ENCODE measurements at regions not wholly inside any gene's neighbourhood (a gene's known extent, or its start where the extent isn't known, plus 50 kb on each side); places are given as distances from the start of the nearest gene placed in this dataset.
"Not testable (repeated sequence)": the region's sequence is repeated elsewhere in the genome, so short reads cannot be mapped to it uniquely, and the experiment has no call there.

GRCh38 chr11:123378096-123378495 lies 52.0 kb upstream of the GRAMD1B start:
- DNase-seq = no peak

GRCh38 chr11:123377355-123377754 lies 52.7 kb upstream of the GRAMD1B start:
- DNase-seq = no peak

DNA sequence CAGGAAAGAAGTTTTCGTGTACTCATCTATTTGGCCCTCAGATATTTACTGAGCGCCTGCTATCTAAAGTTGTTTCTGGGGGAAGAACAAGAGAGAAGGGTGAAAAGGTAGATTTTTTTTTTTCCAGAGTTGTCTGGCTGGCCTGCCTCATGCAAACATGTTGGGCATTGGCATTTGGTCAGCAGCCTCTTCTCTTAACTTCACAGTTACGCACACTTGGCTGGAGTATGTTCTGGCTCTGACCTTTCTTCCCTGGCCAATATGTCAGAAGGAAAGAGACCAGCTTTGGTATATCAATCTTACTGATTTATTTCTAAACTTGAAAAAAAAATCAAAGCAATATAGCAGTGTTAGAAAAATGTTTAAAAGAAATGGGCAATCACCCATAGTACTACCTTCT lies 54.2 kb upstream of the GRAMD1B start:
- no peak for DNase-seq

GRCh38 chr11:123374622-123374968 lies 55.5 kb upstream of the GRAMD1B start:
- no peak for DNase-seq

DNA sequence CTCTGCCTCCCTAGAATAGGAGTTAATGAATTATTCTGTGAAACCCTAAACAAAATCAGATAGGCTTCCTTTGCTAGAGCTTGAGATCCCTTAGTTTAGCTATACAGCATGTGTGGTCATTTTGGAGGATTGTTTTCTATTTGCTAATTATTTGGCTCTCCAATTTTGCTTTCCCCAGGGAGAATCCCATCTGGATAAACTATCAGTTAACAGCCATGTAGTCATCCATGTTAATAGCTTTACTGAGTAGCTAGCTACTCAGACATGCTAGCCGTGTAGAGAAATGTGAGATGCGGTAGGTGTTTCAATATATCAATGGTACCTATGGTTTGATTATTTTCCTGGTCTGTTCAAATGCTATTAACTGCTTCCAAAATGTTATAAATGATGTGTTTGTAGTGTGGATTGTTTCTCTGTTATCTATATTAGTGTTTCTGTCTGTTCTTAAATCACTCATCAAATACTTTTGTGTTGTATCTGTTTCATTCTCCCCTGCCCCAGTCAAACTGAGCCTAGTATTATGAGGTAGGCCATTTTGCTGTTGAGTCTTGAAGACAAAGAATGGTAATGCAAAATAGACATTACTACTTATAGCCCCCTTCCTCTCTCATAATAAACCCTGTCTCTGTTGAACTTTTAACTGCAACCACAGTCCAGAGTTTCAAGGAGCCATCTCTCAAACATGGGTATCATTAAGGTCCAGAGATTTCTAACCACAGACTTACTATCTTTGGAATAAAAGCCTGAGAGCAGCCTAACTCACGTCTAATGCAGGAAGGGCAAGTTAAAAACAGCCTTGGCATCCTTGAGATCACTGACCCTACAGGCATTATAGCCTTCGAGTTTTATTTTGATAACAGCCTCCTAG lies 56.1 kb upstream of the GRAMD1B start:
- DNase-seq = no peak

DNA sequence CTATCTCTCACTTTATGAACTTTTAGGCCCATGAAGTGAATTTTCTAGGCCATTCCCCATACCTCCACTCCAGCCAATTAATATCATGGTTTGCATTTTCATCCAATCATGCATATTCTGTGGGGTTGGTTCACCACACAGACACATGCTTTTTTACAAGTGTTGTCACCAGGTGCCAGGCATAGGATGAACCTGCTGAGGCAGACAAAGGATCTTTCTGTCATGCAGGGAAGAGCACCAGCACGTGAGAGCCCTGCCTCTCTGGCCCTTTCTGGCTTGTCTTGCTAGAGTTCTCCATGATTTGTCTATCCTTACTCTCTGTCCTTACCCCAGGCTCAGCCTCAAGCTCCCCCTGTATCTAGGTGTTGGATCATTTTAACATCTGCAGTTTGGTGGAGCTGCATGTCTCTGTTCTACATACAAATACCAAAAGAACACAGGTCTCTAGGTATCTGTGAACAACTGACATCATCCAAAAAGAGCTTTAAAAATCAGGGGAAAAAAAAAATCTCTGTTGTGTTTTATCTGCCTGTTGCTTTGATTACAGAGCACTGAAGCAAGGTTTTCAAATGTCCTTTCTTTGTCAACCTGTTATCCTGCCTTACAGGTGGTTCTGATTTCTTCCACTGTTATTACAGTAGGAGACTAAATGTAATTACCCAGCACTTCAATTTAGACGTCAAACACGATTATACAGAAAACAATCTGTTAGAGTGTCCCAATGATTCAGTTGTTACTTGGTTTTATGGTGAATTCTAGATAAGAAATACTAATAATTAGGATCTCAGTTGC lies 58.4 kb upstream of the GRAMD1B start:
- DNase-seq = no peak

DNA sequence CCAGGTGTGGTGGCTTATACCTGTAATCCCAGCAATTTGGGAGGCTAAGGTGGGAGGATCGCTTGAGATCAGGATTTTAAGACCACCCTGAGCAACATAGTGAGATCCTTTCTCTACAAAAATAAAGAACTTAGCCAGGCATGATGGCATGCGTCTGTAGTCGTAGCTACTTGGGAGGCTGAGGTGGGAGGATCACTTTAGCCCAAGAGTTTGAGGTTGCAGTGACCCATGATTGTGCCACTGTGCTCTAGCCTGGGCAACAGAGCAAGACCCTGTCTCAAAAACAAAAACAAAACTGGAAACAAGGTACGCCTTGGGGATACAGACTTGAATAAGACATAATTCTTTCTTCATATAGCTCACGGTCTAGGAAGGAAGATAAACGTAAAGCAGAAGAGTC lies 63.1 kb upstream of the GRAMD1B start:
- DNase-seq = no peak

- DNase-seq = no peak
Observed at GRCh38 chr11:123365955-123366354, 64.1 kb upstream of the GRAMD1B start.

GRCh38 chr11:123364080-123364479 lies 66.0 kb upstream of the GRAMD1B start:
- no peak for DNase-seq

DNA sequence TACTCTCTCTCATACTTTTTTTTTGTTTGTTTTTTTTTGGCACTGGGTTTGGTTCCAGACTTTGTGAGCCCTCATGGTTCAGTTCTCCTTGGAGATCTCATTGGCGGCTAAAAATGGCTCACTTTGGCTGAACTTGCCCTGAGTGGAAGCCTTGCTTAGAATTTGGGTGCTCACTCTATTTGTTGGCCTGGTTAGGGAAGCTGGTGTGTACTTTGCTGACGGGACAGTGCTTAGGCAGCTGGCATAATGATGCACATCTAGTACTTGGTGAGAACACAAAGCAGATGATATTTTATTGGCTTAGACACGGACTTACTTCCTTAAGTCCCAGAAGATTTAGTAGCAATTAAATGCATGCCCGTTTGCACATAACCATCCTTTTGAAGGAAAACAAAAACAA lies 66.5 kb upstream of the GRAMD1B start:
- DNase-seq = no peak

DNA sequence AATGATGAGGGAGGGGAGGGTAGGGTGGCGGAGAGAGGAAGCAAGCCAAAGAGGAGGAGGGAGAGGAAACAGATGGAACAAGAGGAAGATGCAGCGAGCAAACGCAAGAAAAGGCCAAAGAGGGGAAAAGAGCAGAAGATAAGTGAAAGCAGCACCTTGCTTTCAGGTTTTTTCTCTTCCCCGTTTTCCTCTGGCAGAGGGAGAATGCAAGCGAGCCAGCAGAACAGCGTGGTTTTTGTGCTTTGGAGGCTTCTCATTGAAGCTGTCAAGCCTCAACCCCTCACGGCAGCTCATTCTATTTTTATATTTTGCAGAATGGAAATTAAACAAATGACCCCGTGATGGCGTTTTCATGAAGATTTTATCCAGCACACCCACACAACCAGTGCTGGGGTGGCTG lies 67.1 kb upstream of the GRAMD1B start:
- DNase-seq = no peak

- no peak for DNase-seq
Observed at GRCh38 chr11:123362186-123362585, 67.9 kb upstream of the GRAMD1B start.

DNA sequence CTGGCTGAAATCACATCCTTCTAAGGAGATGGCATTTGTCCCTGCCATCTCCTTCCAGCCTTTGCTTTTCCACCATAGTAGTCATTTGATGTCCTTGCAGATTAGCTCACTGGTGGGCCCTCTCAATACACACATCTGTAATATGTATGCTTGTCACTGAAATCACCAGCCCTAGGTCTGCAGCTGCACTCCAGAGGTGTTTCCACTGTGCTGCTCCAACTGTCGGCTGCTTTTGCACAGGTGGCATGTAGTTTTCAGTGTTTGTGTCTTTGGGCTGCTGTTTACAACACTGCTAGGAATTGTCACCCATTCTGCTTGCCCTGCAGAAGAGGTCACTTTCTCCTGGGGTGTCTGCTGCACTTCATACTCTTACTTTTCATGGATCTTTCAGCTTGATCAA lies 69.0 kb upstream of the GRAMD1B start:
- DNase-seq = no peak

DNA sequence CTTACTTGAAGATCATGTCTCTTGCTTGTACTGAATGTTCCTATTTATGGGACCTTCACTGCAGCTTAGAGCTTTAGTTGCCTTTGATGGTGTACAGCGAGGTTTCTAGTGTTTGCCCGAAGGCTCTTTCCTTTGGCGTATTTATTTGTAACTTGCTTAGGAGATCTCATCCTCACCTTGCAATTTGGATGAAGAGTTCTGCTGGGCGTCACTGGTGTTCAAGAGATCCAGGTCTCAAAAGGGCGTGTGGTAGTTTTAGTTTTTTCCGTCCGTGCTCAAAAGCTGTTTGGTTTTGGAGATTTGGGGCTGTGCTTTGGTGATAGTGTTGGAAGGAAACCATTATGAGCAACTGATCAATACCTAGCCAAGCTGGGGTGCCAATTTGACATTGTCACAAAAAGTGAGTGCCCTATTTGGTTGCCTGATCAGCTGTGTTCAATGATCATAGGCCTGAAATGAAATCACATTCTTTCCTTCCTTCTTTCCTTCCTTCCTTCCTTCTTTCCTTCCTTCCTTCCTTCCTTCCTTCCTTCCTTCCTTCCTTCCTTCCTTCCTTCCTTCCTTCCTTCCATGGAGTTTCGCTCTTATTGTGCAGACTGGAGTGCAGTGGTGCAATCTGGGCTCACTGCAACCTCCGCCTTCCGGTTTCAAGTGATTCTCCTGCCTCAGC lies 69.7 kb upstream of the GRAMD1B start:
- no peak for DNase-seq

DNA sequence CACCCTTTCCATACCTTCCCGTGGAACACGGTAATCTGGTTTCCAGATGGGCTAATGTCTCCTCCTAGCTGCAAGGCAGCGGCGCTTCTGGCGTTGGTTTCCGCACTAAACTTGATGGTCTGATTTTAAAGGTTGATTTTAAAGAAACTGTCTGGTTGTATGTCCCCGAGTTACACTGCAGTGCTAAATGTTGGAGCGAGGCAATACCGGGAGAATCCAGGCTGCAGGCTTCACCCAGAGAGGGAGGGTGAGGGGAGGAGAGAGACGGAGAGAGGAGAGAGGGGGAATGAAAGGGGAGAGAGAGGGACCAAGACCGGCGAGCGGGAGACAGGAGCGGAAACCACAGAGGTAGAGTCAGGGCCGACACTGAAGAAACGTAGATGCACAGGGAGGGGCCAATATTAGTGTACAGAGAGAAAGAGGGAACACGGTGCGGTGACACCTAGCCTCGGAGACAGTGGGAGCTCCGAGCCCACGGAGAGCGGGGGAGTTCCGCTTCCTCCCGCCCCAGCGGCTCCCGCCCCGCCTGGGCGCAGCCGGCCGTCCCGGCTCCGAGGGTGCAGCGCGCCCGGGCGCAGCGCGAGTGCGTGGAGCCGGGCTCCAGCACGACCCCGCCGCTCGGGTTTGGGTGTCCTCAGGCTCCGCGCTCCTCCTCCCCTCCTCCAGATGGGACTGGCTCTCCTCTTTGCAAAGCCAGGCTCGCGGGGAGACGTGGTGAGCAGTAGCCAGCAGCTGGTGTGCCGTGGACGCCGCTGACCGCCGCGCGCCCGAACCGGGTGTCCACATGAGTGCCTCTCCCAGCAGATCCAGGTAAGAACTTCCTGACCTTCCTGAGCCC lies 71.9 kb upstream of the GRAMD1B start:
- DNase-seq = peak; percentile 61

DNA sequence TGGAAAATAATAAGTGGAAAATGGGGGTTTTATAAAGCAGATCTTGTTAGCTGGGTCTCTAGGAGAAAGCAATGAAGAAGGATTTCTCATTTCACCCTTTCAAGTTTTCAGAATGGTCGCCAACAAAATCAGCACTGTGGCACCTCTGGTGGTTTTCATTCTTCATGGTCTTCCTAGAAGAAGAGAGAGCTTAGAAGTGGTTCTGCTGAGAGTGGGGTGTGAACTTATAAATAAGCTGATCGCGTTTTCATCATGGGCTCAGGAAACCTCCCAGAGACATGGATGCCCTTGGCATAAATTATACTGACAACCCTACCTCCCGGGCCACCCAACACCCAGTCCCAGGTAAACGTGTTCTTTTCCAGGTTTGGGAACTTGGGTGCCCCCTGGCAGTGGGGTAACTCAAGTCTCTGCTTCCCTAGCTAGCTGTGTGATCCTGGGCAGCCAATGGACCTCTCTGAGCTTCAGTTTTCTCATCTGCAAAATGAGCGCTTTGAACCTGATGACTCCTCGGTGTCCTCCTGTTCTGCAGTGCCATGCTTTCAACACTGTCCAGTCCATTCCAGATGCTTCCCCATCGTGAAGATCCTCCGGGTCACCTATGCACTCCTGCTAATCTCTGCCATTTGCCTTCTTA lies 72.6 kb upstream of the GRAMD1B start:
- peak; percentile 38 for DNase-seq

DNA sequence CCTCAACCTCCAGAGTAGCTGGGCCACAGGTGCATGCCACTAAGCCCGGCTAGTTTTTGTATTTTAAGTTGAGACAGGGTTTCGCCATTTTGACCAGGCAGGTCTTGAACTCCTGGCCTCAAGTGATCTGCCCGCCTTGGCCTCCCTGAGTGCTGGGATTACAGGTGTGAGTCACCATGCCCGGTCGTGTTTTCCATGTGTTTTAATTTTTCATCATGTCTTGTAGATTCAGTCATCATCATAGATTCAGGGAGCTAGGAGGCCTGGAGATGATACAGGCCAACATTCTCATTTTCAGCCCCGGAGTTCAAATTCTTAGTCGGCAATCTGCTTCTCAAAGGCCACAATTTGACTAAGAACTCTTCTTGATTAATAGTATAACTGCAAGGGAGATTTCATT lies 73.5 kb upstream of the GRAMD1B start:
- DNase-seq = peak; percentile 68

- DNase-seq = no peak
Observed at GRCh38 chr11:123354371-123354975, 75.6 kb upstream of the GRAMD1B start.

DNA sequence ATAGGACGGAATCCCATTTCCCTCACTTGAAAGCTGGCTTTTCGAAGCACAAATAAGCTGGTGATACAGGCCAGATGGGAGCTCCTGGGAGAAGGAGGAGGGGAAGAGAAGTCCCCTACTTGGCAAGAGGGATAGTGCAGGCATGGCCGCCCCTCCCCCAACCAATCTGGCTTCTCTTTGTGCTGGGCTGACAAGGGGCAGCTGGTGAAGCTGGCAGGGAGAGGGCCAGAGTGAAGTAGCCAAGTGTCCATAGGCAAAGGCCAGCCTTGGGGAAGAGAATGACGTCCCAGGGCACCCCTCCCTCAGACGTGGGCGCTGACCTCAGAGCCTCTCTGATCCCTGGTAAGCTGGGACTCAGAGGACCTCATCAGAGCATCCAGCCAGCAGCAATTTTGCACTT lies 78.7 kb upstream of the GRAMD1B start:
- no peak for DNase-seq

GRCh38 chr11:123349382-123349781 lies 80.7 kb upstream of the GRAMD1B start:
- DNase-seq = no peak

DNA sequence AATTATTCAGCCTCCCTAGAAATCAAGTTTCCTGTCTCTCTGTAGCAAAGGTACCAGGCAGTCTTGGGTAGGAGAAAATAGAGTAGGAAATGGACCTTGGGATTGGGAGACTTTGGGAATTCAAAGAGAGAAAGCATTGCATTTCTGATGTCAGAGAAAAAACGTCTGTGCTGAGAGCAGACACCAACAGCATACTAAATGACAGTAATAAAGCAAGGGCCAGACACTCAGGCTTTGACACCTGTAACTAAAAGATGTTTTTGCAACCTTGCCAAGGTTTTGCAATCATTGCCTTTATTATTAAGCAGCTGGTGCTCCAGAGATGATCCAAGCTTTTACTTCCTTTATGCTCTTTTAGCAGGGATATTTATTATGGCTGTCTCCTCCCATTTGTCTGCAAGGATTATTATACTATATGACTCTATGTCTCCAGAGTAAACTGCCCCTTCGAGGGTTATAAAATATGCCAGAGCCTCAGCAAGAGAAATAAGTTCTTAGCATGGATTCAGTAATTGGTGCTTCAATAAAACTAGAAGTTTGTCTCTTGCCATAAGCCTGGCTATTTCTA lies 85.2 kb upstream of the GRAMD1B start:
- DNase-seq = no peak

GRCh38 chr11:123344188-123344587 lies 85.9 kb upstream of the GRAMD1B start:
- not testable (repeated sequence) for DNase-seq

Measured in stimulated activated CD4-positive, alpha-beta T cell treated with anti-CD3 and anti-CD28 coated beads, Interleukin-1b, Interleukin-23, amount 100 ng/mL, for 48 hours (primary cell).